Keratinocyte (primary cell): ENCODE measurements at regions not wholly inside any gene's neighbourhood (a gene's known extent, or its start where the extent isn't known, plus 50 kb on each side); places are given as distances from the start of the nearest gene placed in this dataset.

Experiments
- DNase-seq: peaks from one replicate; pipeline ENCODE4 v3.0.0-alpha.2; 2011; ENCODE audit warnings: low read depth, missing footprints, low spot score
- FAIRE-seq: peaks from 2 replicates; lab custom pipeline; 2011; peaks lifted over from hg19 to GRCh38; lab: Jason Lieb, UNC
- H2AFZ ChIP-seq: 2 replicates; pipeline ENCODE4 v1.6.0; 2012; ENCODE audit warnings: low read length, control low read depth, inconsistent platforms; ENCODE audit not compliant: control insufficient read depth
- H3K27ac ChIP-seq: 2 replicates; pipeline ENCODE4 v1.5.1; 2011; ENCODE audit warnings: low read length; ENCODE audit not compliant: control insufficient read depth, insufficient read depth
- H3K27me3 ChIP-seq: 3 replicates; pipeline ENCODE4 v1.6.0; 2011; ENCODE audit warnings: low read length; ENCODE audit not compliant: control insufficient read depth, insufficient read depth; ENCODE audit errors: extremely low read depth
- H3K36me3 ChIP-seq, 2 experiments: 2 replicates in 1 of 2; 3 replicates in 1 of 2; pipeline ENCODE4 v1.5.1; 2011; ENCODE audit warnings: low read length in 2 of 2, mild to moderate bottlenecking in 1 of 2; ENCODE audit not compliant: control insufficient read depth in 2 of 2, insufficient read depth in 2 of 2; ENCODE audit errors: extremely low read depth in 1 of 2
- H3K4me1 ChIP-seq: 3 replicates; pipeline ENCODE4 v1.5.1; 2011; ENCODE audit warnings: low read length; ENCODE audit not compliant: control insufficient read depth, insufficient read depth; ENCODE audit errors: extremely low read depth
- H3K4me2 ChIP-seq: 3 replicates; pipeline ENCODE4 v1.6.0; 2011; ENCODE audit warnings: low read depth, low read length; ENCODE audit not compliant: control insufficient read depth, insufficient read depth; ENCODE audit errors: extremely low read depth
- H3K4me3 ChIP-seq, 3 experiments: fragments of 200-600 bp in 1 of 3; sonication (generic) in 1 of 3; 2 replicates in 2 of 3; 3 replicates in 1 of 3; pipeline ENCODE4 v1.5.1; 2011 to 2016; ENCODE audit warnings: low read length in 3 of 3, mild to moderate bottlenecking in 3 of 3, control low read depth in 2 of 3, inconsistent platforms in 1 of 3, low read depth in 1 of 3, mixed read lengths in 1 of 3, mixed run types in 1 of 3, moderate library complexity in 1 of 3; ENCODE audit not compliant: control insufficient read depth in 2 of 3, insufficient read depth in 2 of 3; ENCODE audit errors: extremely low read depth in 1 of 3
- H3K79me2 ChIP-seq: 2 replicates; pipeline ENCODE4 v1.6.0; 2012; ENCODE audit warnings: low read length; ENCODE audit not compliant: control insufficient read depth, insufficient read depth
- H3K9ac ChIP-seq: 3 replicates; pipeline ENCODE4 v1.6.0; 2011; ENCODE audit warnings: low read length; ENCODE audit not compliant: control insufficient read depth, insufficient read depth; ENCODE audit errors: extremely low read depth
- H3K9me1 ChIP-seq: 3 replicates; pipeline ENCODE4 v1.6.0; 2011; ENCODE audit warnings: low read length; ENCODE audit not compliant: control insufficient read depth, insufficient read depth; ENCODE audit errors: extremely low read depth
- H3K9me3 ChIP-seq: 2 replicates; pipeline ENCODE4 v1.5.1; 2012; ENCODE audit warnings: low read depth, low read length; ENCODE audit not compliant: control insufficient read depth
- H4K20me1 ChIP-seq: 3 replicates; pipeline ENCODE4 v1.6.0; 2011; ENCODE audit warnings: low read length; ENCODE audit not compliant: control insufficient read depth, insufficient read depth; ENCODE audit errors: extremely low read depth
- CTCF ChIP-seq, 3 experiments: IDR thresholded peaks in 1 of 3; conservative IDR thresholded peaks in 1 of 3; optimal IDR thresholded peaks in 1 of 3; 2 replicates in 2 of 3; 3 replicates in 1 of 3; pipeline versions ENCODE3 to v1.5.1; 2011; ENCODE audit warnings: low read length in 3 of 3, mild to moderate bottlenecking in 3 of 3, moderate library complexity in 2 of 3, control low read depth in 1 of 3, inconsistent platforms in 1 of 3; ENCODE audit not compliant: insufficient read depth in 2 of 3; ENCODE audit errors: extremely low read depth in 1 of 3
- EZH2 ChIP-seq: IDR thresholded peaks from one replicate; pipeline ENCODE4 v1.6.1; 2012; ENCODE audit warnings: inconsistent platforms, mild to moderate bottlenecking, low read length, moderate library complexity
- dilution Hi-C: fragments of 300-500 bp; cut with MboI; formaldehyde crosslinking; loops from one replicate; pipeline ENCODE4 v1.7.0; 2020; ENCODE audit warnings: low sequenced_read_pairs; ENCODE audit not compliant: extremely low pct_ligation_motif_present

GRCh38 chr2:65798641-65799040 is 366.2 kb upstream of the SPRED2 start:
- Histone ChIP-seq H3K9ac (no peak overlapping the region), H3K79me2 (no peaks in the 10 kb centered on the region), H3K27ac (no peak overlapping the region), H3K4me1 (no peaks in the 10 kb centered on the region), H2AFZ (no peak overlapping the region), H3K36me3 (no peaks in the 10 kb centered on the region), H3K4me2 (no peak overlapping the region), H4K20me1 (no peaks in the 10 kb centered on the region), H3K9me3 (no peaks in the 10 kb centered on the region), H3K27me3 (no peaks in the 10 kb centered on the region), H3K4me3 (no peak overlapping the region), H3K9me1 (no peaks in the 10 kb centered on the region)
- TF ChIP-seq EZH2 (no peak), CTCF (optimal IDR thresholded peaks at IDR 0.05 in 1 of 3, IDR thresholded peaks at IDR 0.05 in 1 of 3, conservative IDR thresholded peaks at IDR 0.05 in 1 of 3; ENCODE audit: extremely low read depth in 1 of 3, insufficient read depth in 2 of 3, low read length in 3 of 3) (no peak)
- dilution Hi-C loops: no loop called here
- DNase-seq: no peak
- no peak for FAIRE-seq

- Histone ChIP-seq H3K4me3 (no peak overlapping the region), H3K27me3 (no peaks in the 10 kb centered on the region), H4K20me1 (no peaks in the 10 kb centered on the region), H3K36me3 (no peaks in the 10 kb centered on the region), H3K79me2 (no peaks in the 10 kb centered on the region), H3K4me2 (no peak overlapping the region), H3K9me3 (no peaks in the 10 kb centered on the region), H3K4me1 (no peaks in the 10 kb centered on the region), H3K9me1 (no peaks in the 10 kb centered on the region), H2AFZ (no peak overlapping the region), H3K9ac (no peak overlapping the region), H3K27ac (no peak overlapping the region)
- FAIRE-seq: no peak
- no peak for TF ChIP-seq CTCF (optimal IDR thresholded peaks at IDR 0.05 in 1 of 3, IDR thresholded peaks at IDR 0.05 in 1 of 3, conservative IDR thresholded peaks at IDR 0.05 in 1 of 3; ENCODE audit: extremely low read depth in 1 of 3, insufficient read depth in 2 of 3, low read length in 3 of 3)
- TF ChIP-seq EZH2: no peak
- dilution Hi-C loops: no loop called here
- DNase-seq: no peak
These were observed 362.6 kb upstream of the SPRED2 start for GRCh38 chr2:65794994-65795393.
